ENCODE measurements at regions not wholly inside any gene's neighbourhood (a gene's known extent, or its start where the extent isn't known, plus 50 kb on each side); places are given as distances from the start of the nearest gene placed in this dataset.

GRCh38 chr4:117545039-117545438, 459.7 kb upstream of the TRAM1L1 start:
- TF ChIP-seq CTCF (IDR thresholded peaks at IDR 0.05) (no peak), RCOR1 (IDR thresholded peaks at IDR 0.05; ENCODE audit: low read length) (no peak), RFX5 (IDR thresholded peaks at IDR 0.05; ENCODE audit: low read length) (no peak), EZH2phosphoT487 (IDR thresholded peaks at IDR 0.05; ENCODE audit: borderline replicate concordance, low read depth) (no peak), REST (IDR thresholded peaks at IDR 0.05; ENCODE audit: low read depth, low read length) (no peak), EP300 (IDR thresholded peaks at IDR 0.05; ENCODE audit: borderline replicate concordance in 1 of 2, low read depth in 1 of 2, low read length in 1 of 2) (no peak), MXI1 (IDR thresholded peaks at IDR 0.05; ENCODE audit: low read depth, low read length) (no peak)

Measured in SK-N-SH (cell line).